Tibial artery (tissue), 4 donors: ENCODE measurements at regions not wholly inside any gene's neighbourhood (a gene's known extent, or its start where the extent isn't known, plus 50 kb on each side); places are given as distances from the start of the nearest gene placed in this dataset.

Experiments
- DNase-seq, 2 donors: peaks; one replicate each; pipeline ENCODE4 v3.0.0-alpha.2; 2019
- H3K27ac ChIP-seq, 2 donors: fragments of 200-600 bp; sonication (generic) in 1 of 2; 1 replicate in 1 of 2; 2 replicates in 1 of 2; pipeline ENCODE4 v1.5.1; 2018 to 2019; ENCODE audit warnings: mild to moderate bottlenecking in 1 of 2
- H3K27me3 ChIP-seq, 2 donors: fragments of 200-600 bp; sonication (generic) in 1 of 2; one replicate each; pipeline versions ENCODE4 v1.5.1 to v1.6.0; 2016 to 2019
- H3K36me3 ChIP-seq, 3 donors: fragments of 200-600 bp; sonication (generic) in 2 of 3; one replicate each; pipeline ENCODE4 v1.5.1; 2016 to 2019; ENCODE audit warnings: mild to moderate bottlenecking in 2 of 3
- H3K4me1 ChIP-seq, 4 donors: fragments of 200-600 bp; sonication (generic) in 2 of 4; 1 replicate in 3 of 4; 2 replicates in 1 of 4; pipeline ENCODE4 v1.5.1; 2016 to 2019
- H3K4me3 ChIP-seq, 2 donors: fragments of 200-600 bp; sonication (generic) in 1 of 2; 1 replicate in 1 of 2; 2 replicates in 1 of 2; pipeline ENCODE4 v1.5.1; 2018 to 2019; ENCODE audit warnings: mild to moderate bottlenecking in 2 of 2
- H3K9me3 ChIP-seq, 3 donors: fragments of 200-600 bp; sonication (generic) in 1 of 3; one replicate each; pipeline ENCODE4 v1.5.1; 2016 to 2019
- intact Hi-C: fragments of 100-400 bp; cut with DNase I; formaldehyde crosslinking; loops from one replicate; pipeline ENCODE4 v1.15.0; 2023; ENCODE audit warnings: low total_unique reads
- TF ChIP-seq, protein P1 (sequence below), 2 experiments: fragments of 200-600 bp in 1 of 2; fragments of 450-650 bp in 1 of 2; IDR thresholded peaks; one replicate each; pipeline ENCODE4 v1.5.1; 2017 to 2019; ENCODE audit warnings: antibody characterized with exemption in 2 of 2, mild to moderate bottlenecking in 1 of 2, moderate library complexity in 1 of 2

GRCh38 chr9:16342246-16343020 is 528.0 kb downstream of the BNC2 start:
- peak overlapping the region; percentile 3 to 20 for H3K27ac ChIP-seq
- TF ChIP-seq, protein P1, sequence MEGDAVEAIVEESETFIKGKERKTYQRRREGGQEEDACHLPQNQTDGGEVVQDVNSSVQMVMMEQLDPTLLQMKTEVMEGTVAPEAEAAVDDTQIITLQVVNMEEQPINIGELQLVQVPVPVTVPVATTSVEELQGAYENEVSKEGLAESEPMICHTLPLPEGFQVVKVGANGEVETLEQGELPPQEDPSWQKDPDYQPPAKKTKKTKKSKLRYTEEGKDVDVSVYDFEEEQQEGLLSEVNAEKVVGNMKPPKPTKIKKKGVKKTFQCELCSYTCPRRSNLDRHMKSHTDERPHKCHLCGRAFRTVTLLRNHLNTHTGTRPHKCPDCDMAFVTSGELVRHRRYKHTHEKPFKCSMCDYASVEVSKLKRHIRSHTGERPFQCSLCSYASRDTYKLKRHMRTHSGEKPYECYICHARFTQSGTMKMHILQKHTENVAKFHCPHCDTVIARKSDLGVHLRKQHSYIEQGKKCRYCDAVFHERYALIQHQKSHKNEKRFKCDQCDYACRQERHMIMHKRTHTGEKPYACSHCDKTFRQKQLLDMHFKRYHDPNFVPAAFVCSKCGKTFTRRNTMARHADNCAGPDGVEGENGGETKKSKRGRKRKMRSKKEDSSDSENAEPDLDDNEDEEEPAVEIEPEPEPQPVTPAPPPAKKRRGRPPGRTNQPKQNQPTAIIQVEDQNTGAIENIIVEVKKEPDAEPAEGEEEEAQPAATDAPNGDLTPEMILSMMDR (IDR thresholded peaks at IDR 0.05), result no peak
- intact Hi-C loops, result no loop called here
- H3K4me3 ChIP-seq, result no peak overlapping the region
- no peaks in the 10 kb centered on the region for H3K36me3 ChIP-seq
- H3K27me3 ChIP-seq, result no peaks in the 10 kb centered on the region
- peak in 1 of 2 donors; percentile 11 for DNase-seq
- H3K9me3 ChIP-seq, result no peaks in the 10 kb centered on the region
- H3K4me1 ChIP-seq, result peaks cover 0 to 29% (median 13%) of the 10 kb centered on the region in 4 donors

DNA sequence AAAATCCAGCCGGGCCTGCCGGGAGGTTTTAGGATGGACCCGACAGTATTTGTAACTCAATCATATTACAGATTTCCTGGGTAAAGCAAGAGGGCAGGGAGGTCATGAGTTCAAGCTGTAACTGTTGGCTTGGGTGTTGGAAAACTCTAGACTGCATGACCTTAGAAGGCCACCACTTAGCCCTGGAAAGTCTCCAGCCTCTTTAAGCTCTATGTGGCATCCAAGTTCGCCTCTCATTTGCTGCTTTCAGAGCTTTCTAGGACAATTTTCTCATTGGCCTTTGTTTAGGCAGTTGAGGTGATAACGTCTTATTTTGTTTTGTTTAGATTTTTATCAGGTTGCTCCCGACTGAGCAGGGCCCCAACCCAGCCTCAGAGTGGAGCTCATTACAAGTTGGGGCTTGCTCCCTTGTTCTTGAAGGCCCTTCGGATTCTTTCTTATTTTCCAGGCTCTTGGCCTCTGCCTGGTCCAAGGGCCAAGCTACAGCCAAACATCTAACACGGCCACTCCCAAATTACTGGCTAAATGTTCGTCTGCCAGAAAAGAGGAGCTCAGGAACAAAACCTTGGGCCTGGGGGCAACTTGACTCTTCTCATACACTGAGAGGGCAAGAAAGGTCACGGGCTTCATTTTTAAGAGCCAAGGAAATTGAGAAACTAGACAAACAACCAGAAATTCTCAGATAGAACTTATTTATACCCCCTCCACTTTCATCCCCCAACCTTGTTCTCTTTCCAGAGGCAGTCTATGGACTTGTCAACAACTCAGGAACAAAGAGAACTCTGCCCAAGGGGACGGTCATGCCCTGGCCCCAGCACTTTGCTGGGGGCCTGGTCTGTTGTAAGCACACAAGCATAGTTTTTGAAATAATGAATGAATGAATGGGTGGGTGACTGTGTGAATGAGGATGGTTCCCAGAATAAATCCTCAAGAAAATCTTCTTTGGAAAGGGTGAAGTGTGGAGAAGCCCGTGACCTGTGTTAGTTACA is 526.9 kb downstream of the BNC2 start:
- H3K4me3 ChIP-seq, result no peak overlapping the region
- peak in 1 of 2 donors; percentile 63 for DNase-seq
- peak overlapping the region; percentile 16 to 20 for H3K27ac ChIP-seq
- no peaks in the 10 kb centered on the region for H3K36me3 ChIP-seq
- peaks cover 0 to 29% (median 13%) of the 10 kb centered on the region in 4 donors for H3K4me1 ChIP-seq
- no peaks in the 10 kb centered on the region for H3K27me3 ChIP-seq
- TF ChIP-seq, protein P1 (IDR thresholded peaks at IDR 0.05), result no peak
- intact Hi-C loops, result no loop called here
- no peaks in the 10 kb centered on the region for H3K9me3 ChIP-seq

DNA sequence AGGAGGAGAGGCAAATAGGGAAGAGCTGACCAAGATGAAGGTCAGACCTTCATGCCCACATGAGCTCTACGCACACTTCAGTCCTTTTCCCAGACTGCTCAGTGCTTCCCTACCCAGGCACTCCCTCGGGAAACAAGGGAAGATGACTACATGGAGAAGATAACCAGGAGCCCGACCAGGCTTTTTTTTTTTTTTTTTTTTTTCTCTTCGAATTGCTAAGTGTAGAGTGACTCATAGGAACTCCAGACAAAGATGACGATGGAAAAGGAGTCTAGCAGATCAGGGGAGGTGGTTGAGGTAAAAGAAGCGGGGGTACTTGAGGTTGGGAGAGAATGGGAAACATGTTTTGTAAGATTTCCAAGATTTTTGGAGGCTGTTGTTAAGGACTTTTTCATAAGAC is 526.1 kb downstream of the BNC2 start:
- no peaks in the 10 kb centered on the region for H3K9me3 ChIP-seq
- H3K27me3 ChIP-seq, result no peaks in the 10 kb centered on the region
- H3K4me3 ChIP-seq, result no peak overlapping the region
- intact Hi-C loops, result no loop called here
- TF ChIP-seq, protein P1 (IDR thresholded peaks at IDR 0.05), result no peak
- H3K36me3 ChIP-seq, result no peaks in the 10 kb centered on the region
- H3K27ac ChIP-seq, result peak overlapping the region in 1 of 2 donors; percentile 16
- peak in 1 of 2 donors; percentile 45 for DNase-seq
- peaks cover 0 to 29% (median 13%) of the 10 kb centered on the region in 4 donors for H3K4me1 ChIP-seq

- Histone ChIP-seq H3K9me3 (no peaks in the 10 kb centered on the region), H3K27ac (no peak overlapping the region), H3K27me3 (no peaks in the 10 kb centered on the region), H3K4me3 (no peak overlapping the region), H3K36me3 (no peaks in the 10 kb centered on the region), H3K4me1 (peaks cover 0 to 29% (median 13%) of the 10 kb centered on the region in 4 donors)
- TF ChIP-seq, protein P1 (IDR thresholded peaks at IDR 0.05), result no peak
- DNase-seq, result no peak
- intact Hi-C loops, result no loop called here
Observed at GRCh38 chr9:16345902-16346301, 524.6 kb downstream of the BNC2 start.

GRCh38 chr9:16347886-16348285 is 522.6 kb downstream of the BNC2 start:
- no peak overlapping the region for H3K27ac ChIP-seq
- peak in 1 of 2 donors; percentile 10 for DNase-seq
- H3K4me3 ChIP-seq, result no peak overlapping the region
- no peaks in the 10 kb centered on the region for H3K36me3 ChIP-seq
- intact Hi-C loops, result no loop called here
- peaks cover 0 to 14% (median 11%) of the 10 kb centered on the region in 4 donors for H3K4me1 ChIP-seq
- no peaks in the 10 kb centered on the region for H3K27me3 ChIP-seq
- H3K9me3 ChIP-seq, result no peaks in the 10 kb centered on the region
- TF ChIP-seq, protein P1 (IDR thresholded peaks at IDR 0.05), result no peak
